Activated CD8-positive, alpha-beta T cell treated with anti-CD3 and anti-CD28 coated beads, Interleukin-2, amount 10 ng/mL, durations not matched to agents 7 days and 5 days (primary cell): ENCODE measurements at regions not wholly inside any gene's neighbourhood (a gene's known extent, or its start where the extent isn't known, plus 50 kb on each side); places are given as distances from the start of the nearest gene placed in this dataset.
"Not testable (repeated sequence)": the region's sequence is repeated elsewhere in the genome, so short reads cannot be mapped to it uniquely, and the experiment has no call there.

Experiments
- ATAC-seq: fragments of 150-1000 bp; cut with Tn5 transposase; one replicate; pipeline ENCODE4 v1.10.0; 2021; ENCODE audit warnings: moderate library complexity
- CTCF ChIA-PET: fragments of 350-600 bp; sonication (Branson Sonifier 250); formaldehyde crosslinking; loops from one replicate; lab custom pipeline; 2021; ENCODE audit warnings: antibody characterized with exemption; lab: Charles Lee
- POLR2A ChIA-PET: fragments of 350-600 bp; sonication (Branson Sonifier 250); formaldehyde crosslinking; loops from one replicate; lab custom pipeline; 2021; ENCODE audit warnings: antibody characterized with exemption; lab: Charles Lee
- DNase-seq: peaks from one replicate; pipeline ENCODE4 v3.0.0-alpha.2; 2020
- H3K27ac Mint-ChIP-seq: one replicate; pipeline ENCODE4 v1.8.0; 2021; ENCODE audit warnings: mild to moderate bottlenecking, mixed read lengths
- H3K27me3 Mint-ChIP-seq: one replicate; pipeline ENCODE4 v1.8.0; 2021; ENCODE audit warnings: low read depth, mixed read lengths
- H3K36me3 Mint-ChIP-seq: one replicate; pipeline ENCODE4 v1.8.0; 2021; ENCODE audit warnings: low read depth, mixed read lengths
- H3K4me1 Mint-ChIP-seq: one replicate; pipeline ENCODE4 v1.8.0; 2021; ENCODE audit warnings: low read depth, mixed read lengths
- H3K4me3 Mint-ChIP-seq: one replicate; pipeline ENCODE4 v1.8.0; 2021; ENCODE audit warnings: mild to moderate bottlenecking, mixed read lengths
- H3K9me3 Mint-ChIP-seq: one replicate; pipeline ENCODE4 v1.8.0; 2022; ENCODE audit warnings: mixed read lengths; ENCODE audit not compliant: insufficient read depth

GRCh38 chr9:106218854-106219253, 524.5 kb downstream of the TMEM38B start:
- DNase-seq (no peak), ATAC-seq (no peak)
- H3K36me3 Mint-ChIP-seq = no peaks in the 10 kb centered on the region
- peaks cover 3% of the 10 kb centered on the region for H3K9me3 Mint-ChIP-seq
- H3K27ac Mint-ChIP-seq = no peak overlapping the region
- no peaks in the 10 kb centered on the region for H3K4me1 Mint-ChIP-seq
- no peaks in the 10 kb centered on the region for H3K27me3 Mint-ChIP-seq
- ChIA-PET CTCF (no interaction called here), POLR2A (no interaction called here)
- no peak overlapping the region for H3K4me3 Mint-ChIP-seq

GRCh38 chr9:106220415-106220814, 526.1 kb downstream of the TMEM38B start:
- DNase-seq (no peak), ATAC-seq (no peak)
- CTCF ChIA-PET = no interaction called here
- H3K36me3 Mint-ChIP-seq = no peaks in the 10 kb centered on the region
- H3K4me3 Mint-ChIP-seq = no peak overlapping the region
- POLR2A ChIA-PET = no interaction called here
- no peak overlapping the region for H3K27ac Mint-ChIP-seq
- H3K4me1 Mint-ChIP-seq = no peaks in the 10 kb centered on the region
- H3K9me3 Mint-ChIP-seq = peaks cover 3% of the 10 kb centered on the region
- no peaks in the 10 kb centered on the region for H3K27me3 Mint-ChIP-seq

GRCh38 chr9:106228861-106229260, 534.5 kb downstream of the TMEM38B start:
- no peak overlapping the region for H3K27ac Mint-ChIP-seq
- DNase-seq (no peak), ATAC-seq (no peak)
- ChIA-PET CTCF (no interaction called here), POLR2A (no interaction called here)
- H3K27me3 Mint-ChIP-seq = no peaks in the 10 kb centered on the region
- H3K4me1 Mint-ChIP-seq = no peaks in the 10 kb centered on the region
- no peak overlapping the region for H3K4me3 Mint-ChIP-seq
- no peaks in the 10 kb centered on the region for H3K9me3 Mint-ChIP-seq
- H3K36me3 Mint-ChIP-seq = no peaks in the 10 kb centered on the region

GRCh38 chr9:106233116-106233515, 538.8 kb downstream of the TMEM38B start:
- Mint-ChIP-seq H3K27ac (no peak overlapping the region), H3K9me3 (peaks cover 7% of the 10 kb centered on the region), H3K4me3 (no peak overlapping the region), H3K4me1 (no peaks in the 10 kb centered on the region), H3K36me3 (no peaks in the 10 kb centered on the region), H3K27me3 (no peaks in the 10 kb centered on the region)
- ChIA-PET CTCF (no interaction called here), POLR2A (no interaction called here)
- no peak for ATAC-seq
- DNase-seq = no peak

GRCh38 chr9:106260908-106261307, 566.6 kb downstream of the TMEM38B start:
- DNase-seq, H3K27ac Mint-ChIP-seq, H3K36me3 Mint-ChIP-seq, CTCF ChIA-PET, POLR2A ChIA-PET, H3K4me3 Mint-ChIP-seq, H3K27me3 Mint-ChIP-seq, H3K4me1 Mint-ChIP-seq, ATAC-seq, H3K9me3 Mint-ChIP-seq: not testable (repeated sequence)

- ChIA-PET POLR2A (no interaction called here), CTCF (no interaction called here)
- no peak for DNase-seq
- no peaks in the 10 kb centered on the region for H3K36me3 Mint-ChIP-seq
- ATAC-seq = no peak
- no peaks in the 10 kb centered on the region for H3K27me3 Mint-ChIP-seq
- H3K4me1 Mint-ChIP-seq = no peaks in the 10 kb centered on the region
- H3K9me3 Mint-ChIP-seq = no peaks in the 10 kb centered on the region
- no peak overlapping the region for H3K27ac Mint-ChIP-seq
- H3K4me3 Mint-ChIP-seq = no peak overlapping the region
These were observed 583.6 kb downstream of the TMEM38B start for GRCh38 chr9:106277966-106278365.

GRCh38 chr9:106283769-106284168, 579.2 kb upstream of the ZNF462 start:
- Mint-ChIP-seq H3K36me3 (no peaks in the 10 kb centered on the region), H3K27me3 (no peaks in the 10 kb centered on the region), H3K4me3 (no peak overlapping the region), H3K9me3 (no peaks in the 10 kb centered on the region), H3K4me1 (no peaks in the 10 kb centered on the region), H3K27ac (no peak overlapping the region)
- ATAC-seq (no peak), DNase-seq (no peak)
- ChIA-PET POLR2A (no interaction called here), CTCF (no interaction called here)

- no peaks in the 10 kb centered on the region for H3K9me3 Mint-ChIP-seq
- H3K27ac Mint-ChIP-seq = no peak overlapping the region
- no peaks in the 10 kb centered on the region for H3K36me3 Mint-ChIP-seq
- H3K27me3 Mint-ChIP-seq = no peaks in the 10 kb centered on the region
- DNase-seq = no peak
- no peaks in the 10 kb centered on the region for H3K4me1 Mint-ChIP-seq
- ATAC-seq = no peak
- POLR2A ChIA-PET = no interaction called here
- CTCF ChIA-PET = no interaction called here
- H3K4me3 Mint-ChIP-seq = no peak overlapping the region
These were observed 578.7 kb upstream of the ZNF462 start for GRCh38 chr9:106284296-106284695.

- ATAC-seq (no peak), DNase-seq (no peak)
- ChIA-PET POLR2A (no interaction called here), CTCF (no interaction called here)
- Mint-ChIP-seq H3K27ac (no peak overlapping the region), H3K4me3 (no peak overlapping the region), H3K27me3 (no peaks in the 10 kb centered on the region), H3K9me3 (no peaks in the 10 kb centered on the region), H3K36me3 (no peaks in the 10 kb centered on the region), H3K4me1 (no peaks in the 10 kb centered on the region)
These were observed 576.7 kb upstream of the ZNF462 start for GRCh38 chr9:106286249-106286648.

GRCh38 chr9:106287091-106287631, 575.8 kb upstream of the ZNF462 start:
- ChIA-PET POLR2A (no interaction called here), CTCF (no interaction called here)
- no peaks in the 10 kb centered on the region for H3K4me1 Mint-ChIP-seq
- H3K27me3 Mint-ChIP-seq = no peaks in the 10 kb centered on the region
- ATAC-seq = no peak
- no peak for DNase-seq
- no peaks in the 10 kb centered on the region for H3K9me3 Mint-ChIP-seq
- no peaks in the 10 kb centered on the region for H3K36me3 Mint-ChIP-seq
- H3K4me3 Mint-ChIP-seq = no peak overlapping the region
- no peak overlapping the region for H3K27ac Mint-ChIP-seq

GRCh38 chr9:106287731-106288130, 575.2 kb upstream of the ZNF462 start:
- H3K27ac Mint-ChIP-seq = no peak overlapping the region
- H3K9me3 Mint-ChIP-seq = no peaks in the 10 kb centered on the region
- H3K27me3 Mint-ChIP-seq = no peaks in the 10 kb centered on the region
- POLR2A ChIA-PET = no interaction called here
- ATAC-seq = no peak
- DNase-seq = no peak
- H3K36me3 Mint-ChIP-seq = no peaks in the 10 kb centered on the region
- CTCF ChIA-PET = no interaction called here
- H3K4me1 Mint-ChIP-seq = no peaks in the 10 kb centered on the region
- H3K4me3 Mint-ChIP-seq = no peak overlapping the region

GRCh38 chr9:106288689-106289088, 574.3 kb upstream of the ZNF462 start:
- H3K27ac Mint-ChIP-seq = no peak overlapping the region
- no peaks in the 10 kb centered on the region for H3K27me3 Mint-ChIP-seq
- ATAC-seq = no peak
- DNase-seq = no peak
- POLR2A ChIA-PET = no interaction called here
- no peak overlapping the region for H3K4me3 Mint-ChIP-seq
- no peaks in the 10 kb centered on the region for H3K9me3 Mint-ChIP-seq
- H3K36me3 Mint-ChIP-seq = no peaks in the 10 kb centered on the region
- no peaks in the 10 kb centered on the region for H3K4me1 Mint-ChIP-seq
- CTCF ChIA-PET = no interaction called here

- no peak overlapping the region for H3K27ac Mint-ChIP-seq
- ChIA-PET CTCF (no interaction called here), POLR2A (no interaction called here)
- no peak for ATAC-seq
- H3K4me1 Mint-ChIP-seq = no peaks in the 10 kb centered on the region
- H3K36me3 Mint-ChIP-seq = no peaks in the 10 kb centered on the region
- H3K27me3 Mint-ChIP-seq = no peaks in the 10 kb centered on the region
- no peak overlapping the region for H3K4me3 Mint-ChIP-seq
- DNase-seq = no peak
- H3K9me3 Mint-ChIP-seq = no peaks in the 10 kb centered on the region
These were observed 571.2 kb upstream of the ZNF462 start for GRCh38 chr9:106291786-106292185.
